ENCODE measurements at regions not wholly inside any gene's neighbourhood (a gene's known extent, or its start where the extent isn't known, plus 50 kb on each side); places are given as distances from the start of the nearest gene placed in this dataset.

- TF ChIP-seq EZH2 (IDR thresholded peaks at IDR 0.05; ENCODE audit: insufficient read depth, poor library complexity, severe bottlenecking) (no peak), EZH2phosphoT487 (IDR thresholded peaks at IDR 0.05; ENCODE audit: insufficient read depth, low read depth) (no peak)
Observed at GRCh38 chr6:95660544-95660943, 83.2 kb downstream of the MANEA start.
